Motor neuron (in vitro differentiated cells): ENCODE measurements at regions not wholly inside any gene's neighbourhood (a gene's known extent, or its start where the extent isn't known, plus 50 kb on each side); places are given as distances from the start of the nearest gene placed in this dataset.
"Not testable (repeated sequence)": the region's sequence is repeated elsewhere in the genome, so short reads cannot be mapped to it uniquely, and the experiment has no call there.

Experiments used
- ATAC-seq, 8 experiments: fragments of 200-7000 bp; cut with Tn5 transposase; replicated peaks in 6 of 8; 2 replicates each; pipeline ENCODE4 v1.8.0; 2021; ENCODE audit warnings: mild to moderate bottlenecking in 8 of 8, moderate library complexity in 8 of 8
- H3K27ac ChIP-seq, 2 donors: fragments of 250-450 bp; sonication (Bioruptor Pico); 2 replicates each; pipeline ENCODE4 v1.9.0; 2021; ENCODE audit warnings: antibody characterized with exemption in 2 of 2, mild to moderate bottlenecking in 2 of 2, moderate library complexity in 1 of 2
- H3K4me1 ChIP-seq, 2 donors: fragments of 250-450 bp; sonication (Bioruptor Pico); replicated peaks in 1 of 2; 2 replicates each; pipeline ENCODE4 v1.6.1; 2021; ENCODE audit warnings: antibody characterized with exemption in 2 of 2, mild to moderate bottlenecking in 2 of 2, moderate library complexity in 1 of 2
- H3K4me3 ChIP-seq, 5 donors: fragments of 250-450 bp; sonication (Bioruptor Pico); 2 replicates each; pipeline ENCODE4 v1.9.0; 2021; ENCODE audit warnings: antibody characterized with exemption in 5 of 5, mild to moderate bottlenecking in 5 of 5, moderate library complexity in 4 of 5
- WGBS, 10 experiments: fragments of 450-650 bp; shearing (Covaris generic); methylation state at CpG; one replicate each; pipeline ENCODE4 v1.0.0; 2022; 5-methylcytosine and 5-hydroxymethylcytosine counted together
- in situ Hi-C, 9 experiments: fragments of 400-800 bp; cut with MboI; loops; one replicate each; pipeline ENCODE4 v1.15.0; 2021; ENCODE audit warnings: low sequenced_read_pairs in 9 of 9, low pct_unique_long_range_greater_than_20kb in 2 of 9; ENCODE audit not compliant: unreplicated experiment in 9 of 9

- in situ Hi-C loops, H3K4me3 ChIP-seq, ATAC-seq, H3K27ac ChIP-seq: not testable (repeated sequence)
- WGBS, 10 experiments = 6 to 75% (median 18%) methylated on average over 1 to 3 of the region's 3 CpGs; no CpG with 5 or more reads in 2 of the 10 experiments
- peaks cover 20 to 26% of the 10 kb centered on the region in 2 donors for H3K4me1 ChIP-seq
Observed at GRCh38 chr6:167482801-167483200, 157.9 kb downstream of the TTLL2 start.

GRCh38 chr6:167485186-167485978 is 160.5 kb downstream of the TTLL2 start:
- H3K4me1 ChIP-seq = peaks cover 8 to 22% of the 10 kb centered on the region in 2 donors
- in situ Hi-C loops = no loop called here
- no peak overlapping the region for H3K4me3 ChIP-seq
- H3K27ac ChIP-seq = no peak overlapping the region
- WGBS, 10 experiments = 0 to 100% (median 85%) methylated on average over 1 to 12 of the region's 16 CpGs
- peak in 5 of 8 experiments; percentile 50 to 85 (median 53) for ATAC-seq

- peaks cover 23 to 37% of the 10 kb centered on the region in 2 donors for H3K4me1 ChIP-seq
- peak in 5 of 8 experiments; percentile 44 to 84 (median 76) for ATAC-seq
- in situ Hi-C loops = no loop called here
- 37 to 100% (median 66%) methylated on average over 1 to 17 of the region's 18 CpGs for WGBS, 10 experiments
- H3K27ac ChIP-seq = peak overlapping the region; percentile 30 to 39
- H3K4me3 ChIP-seq = no peak overlapping the region
Observed at GRCh38 chr6:167487749-167488664, 163.1 kb downstream of the TTLL2 start.

- Histone ChIP-seq H3K4me3 (no peak overlapping the region), H3K4me1 (peaks cover 54 to 68% of the 10 kb centered on the region in 2 donors), H3K27ac (no peak overlapping the region)
- in situ Hi-C loops = no loop called here
- WGBS, 10 experiments = 28 to 100% (median 89%) methylated on average over 2 to 9 of the region's 12 CpGs
- peak in 1 of 8 experiments; percentile 36 for ATAC-seq
Observed at GRCh38 chr6:167491438-167492099, 166.7 kb downstream of the TTLL2 start.

GRCh38 chr6:167492100-167492449 is 167.2 kb downstream of the TTLL2 start:
- 0 to 100% (median 71%) methylated on average over 1 to 10 of the region's 12 CpGs; no CpG with 5 or more reads in 2 of the 10 experiments for WGBS, 10 experiments
- ATAC-seq = peak in 1 of 8 experiments; percentile 42
- no peak overlapping the region for H3K4me3 ChIP-seq
- in situ Hi-C loops = no loop called here
- H3K27ac ChIP-seq = no peak overlapping the region
- H3K4me1 ChIP-seq = peaks cover 59 to 72% of the 10 kb centered on the region in 2 donors

- WGBS, 10 experiments = 80 to 100% (median 100%) methylated on average over 1 of the region's 3 CpGs; no CpG with 5 or more reads in 7 of the 10 experiments
Observed at GRCh38 chr6:167493310-167493709, 168.4 kb downstream of the TTLL2 start.

GRCh38 chr6:167493976-167494697 is 169.3 kb downstream of the TTLL2 start:
- Histone ChIP-seq H3K4me1 (peaks cover 60% of the 10 kb centered on the region in 2 donors), H3K27ac (peak overlapping the region; percentile 76 to 82), H3K4me3 (no peak overlapping the region)
- WGBS, 10 experiments = 28 to 97% (median 63%) methylated on average over 8 to 20 of the region's 28 CpGs; no CpG with 5 or more reads in 4 of the 10 experiments
- peak; percentile 27 to 93 (median 76) for ATAC-seq
- in situ Hi-C loops = no loop called here

More at GRCh38 chr6:167493310-167493709, 168.4 kb downstream of the TTLL2 start:
- Histone ChIP-seq H3K4me3 (no peak overlapping the region), H3K4me1 (peaks cover 60 to 63% of the 10 kb centered on the region in 2 donors), H3K27ac (peak overlapping the region; percentile 76 to 82)
- ATAC-seq = no peak
- in situ Hi-C loops = no loop called here

GRCh38 chr6:167494698-167495435 is 170.0 kb downstream of the TTLL2 start:
- peak overlapping the region; percentile 77 to 82 for H3K27ac ChIP-seq
- H3K4me1 ChIP-seq = peaks cover 60% of the 10 kb centered on the region in 2 donors
- in situ Hi-C loops = no loop called here
- H3K4me3 ChIP-seq = no peak overlapping the region
- WGBS, 10 experiments = 33 to 100% (median 77%) methylated on average over 1 to 15 of the region's 23 CpGs; no CpG with 5 or more reads in 1 of the 10 experiments
- ATAC-seq = no peak

- Histone ChIP-seq H3K4me3 (no peak overlapping the region), H3K27ac (peak overlapping the region; percentile 77 to 82), H3K4me1 (peaks cover 60% of the 10 kb centered on the region in 2 donors)
- peak in 6 of 8 experiments; percentile 30 to 81 (median 72) for ATAC-seq
- in situ Hi-C loops = no loop called here
- WGBS, 10 experiments = 5 to 32% (median 11%) methylated on average over 3 to 13 of the region's 19 CpGs; no CpG with 5 or more reads in 1 of the 10 experiments
Observed at GRCh38 chr6:167495506-167496401, 170.9 kb downstream of the TTLL2 start.

- Histone ChIP-seq H3K4me3 (no peak overlapping the region), H3K4me1 (peaks cover 51 to 56% of the 10 kb centered on the region in 2 donors), H3K27ac (peak overlapping the region; percentile 77 to 82)
- no peak for ATAC-seq
- in situ Hi-C loops = no loop called here
- 17 to 100% (median 20%) methylated on average over 1 of the region's 7 CpGs; no CpG with 5 or more reads in 7 of the 10 experiments for WGBS, 10 experiments
Observed at GRCh38 chr6:167496707-167497106, 171.8 kb downstream of the TTLL2 start.
